ENCODE measurements at regions not wholly inside any gene's neighbourhood (a gene's known extent, or its start where the extent isn't known, plus 50 kb on each side); places are given as distances from the start of the nearest gene placed in this dataset.
"Not testable (repeated sequence)": the region's sequence is repeated elsewhere in the genome, so short reads cannot be mapped to it uniquely, and the experiment has no call there.

- no peak for DNase-seq
These were observed 84.3 kb upstream of the SHB start for GRCh38 chr9:38153152-38153909.

- no peak for DNase-seq
These were observed 80.6 kb upstream of the SHB start for GRCh38 chr9:38149647-38150046.

GRCh38 chr9:38146844-38147243, 77.8 kb upstream of the SHB start:
- no peak for DNase-seq

- DNase-seq, result no peak
These were observed 76.6 kb upstream of the SHB start for GRCh38 chr9:38145526-38146053.

- no peak for DNase-seq
These were observed 75.4 kb upstream of the SHB start for GRCh38 chr9:38144421-38144820.

GRCh38 chr9:38141746-38142591, 72.9 kb upstream of the SHB start:
- no peak for DNase-seq

GRCh38 chr9:38138276-38138675, 69.2 kb upstream of the SHB start:
- no peak for DNase-seq

- DNase-seq, result no peak
These were observed 68.3 kb upstream of the SHB start for GRCh38 chr9:38137342-38137741.

- DNase-seq, result no peak
These were observed 67.4 kb upstream of the SHB start for GRCh38 chr9:38136386-38136785.

- no peak for DNase-seq
These were observed 65.7 kb upstream of the SHB start for GRCh38 chr9:38134611-38135237.

GRCh38 chr9:38133595-38133994, 64.6 kb upstream of the SHB start:
- DNase-seq, result no peak

- no peak for DNase-seq
These were observed 63.9 kb upstream of the SHB start for GRCh38 chr9:38132956-38133355.

GRCh38 chr9:38131729-38132128, 62.7 kb upstream of the SHB start:
- no peak for DNase-seq

- DNase-seq, result no peak
These were observed 61.7 kb upstream of the SHB start for GRCh38 chr9:38130724-38131123.

GRCh38 chr9:38129366-38129765, 60.3 kb upstream of the SHB start:
- DNase-seq, result no peak

GRCh38 chr9:38128752-38129270, 59.8 kb upstream of the SHB start:
- no peak for DNase-seq

- no peak for DNase-seq
These were observed 58.3 kb upstream of the SHB start for GRCh38 chr9:38127271-38127839.

- no peak for DNase-seq
These were observed 57.7 kb upstream of the SHB start for GRCh38 chr9:38126730-38127129.

GRCh38 chr9:38125889-38126288, 56.9 kb upstream of the SHB start:
- DNase-seq, result no peak

- DNase-seq, result not testable (repeated sequence)
These were observed 54.3 kb upstream of the SHB start for GRCh38 chr9:38123359-38123758.

- DNase-seq, result no peak
These were observed 51.9 kb upstream of the SHB start for GRCh38 chr9:38120961-38121360.

- DNase-seq, result no peak
These were observed 50.7 kb upstream of the SHB start for GRCh38 chr9:38119560-38120236.

Data from activated CD4-positive, alpha-beta T cell treated with anti-CD3 and anti-CD28 coated beads for 4 hours (primary cell).